IMR-90 (cell line): ENCODE measurements at regions not wholly inside any gene's neighbourhood (a gene's known extent, or its start where the extent isn't known, plus 50 kb on each side); places are given as distances from the start of the nearest gene placed in this dataset.

Experiments used
- ATAC-seq: fragments of 200-7000 bp; cut with Tn5 transposase; 2 replicates; pipeline ENCODE4 v1.9.1; 2020; ENCODE audit warnings: low read depth, mild to moderate bottlenecking, moderate library complexity
- BruUV-seq: library from RNA; stranded (reverse); fragments of 400-500 nt; replicated peaks from 2 replicates; lab custom pipeline; 2021; lab: Mats Ljungman, UMichigan
- CTCF ChIA-PET: fragments of 300-600 bp; formaldehyde crosslinking; extraction: SDS; loops from one replicate; lab custom pipeline; 2021; ENCODE audit warnings: antibody characterized with exemption; lab: Yijun Ruan, JAX
- POLR2A ChIA-PET: fragments of 300-600 bp; sonication (Branson Sonifier 250); formaldehyde crosslinking; loops from one replicate; lab custom pipeline; 2022; ENCODE audit warnings: antibody characterized with exemption; ENCODE audit not compliant: unreplicated experiment; lab: Charles Lee
- DNase-seq: peaks from one replicate; pipeline ENCODE4 v3.0.0; 2013
- H2AFZ ChIP-seq: replicated peaks from 2 replicates; pipeline ENCODE3; 2013; ENCODE audit warnings: low read length, mild to moderate bottlenecking; ENCODE audit not compliant: poor library complexity
- H2AK5ac ChIP-seq: 2 replicates; pipeline ENCODE4 v1.6.1; 2013; ENCODE audit warnings: low read depth, low read length, inconsistent platforms
- H2AK9ac ChIP-seq: replicated peaks from 2 replicates; pipeline ENCODE3; 2013; ENCODE audit warnings: mild to moderate bottlenecking, low read depth, low read length, moderate library complexity; ENCODE audit not compliant: poor library complexity
- H2BK120ac ChIP-seq: 2 replicates; pipeline ENCODE4 v1.6.1; 2013; ENCODE audit warnings: low read depth, low read length, inconsistent platforms
- H2BK15ac ChIP-seq: 3 replicates; pipeline ENCODE4 v1.6.1; 2013; ENCODE audit warnings: low read depth, low read length, inconsistent platforms
- H2BK20ac ChIP-seq: 2 replicates; pipeline ENCODE4 v1.6.1; 2013; ENCODE audit warnings: low read depth, mild to moderate bottlenecking, inconsistent platforms, low read length, moderate library complexity
- H2BK5ac ChIP-seq: 2 replicates; pipeline ENCODE4 v1.6.1; 2013; ENCODE audit warnings: mild to moderate bottlenecking, low read depth, low read length, inconsistent platforms; ENCODE audit not compliant: poor library complexity, severe bottlenecking
- H3K14ac ChIP-seq: replicated peaks from 2 replicates; pipeline ENCODE4 v1.6.1; 2013; ENCODE audit warnings: low read depth, low read length, inconsistent platforms
- H3K18ac ChIP-seq: 2 replicates; pipeline ENCODE4 v1.6.1; 2013; ENCODE audit warnings: low read depth, low read length, control low read depth
- H3K23ac ChIP-seq: 2 replicates; pipeline ENCODE4 v1.6.1; 2013; ENCODE audit warnings: low read depth, low read length, inconsistent platforms
- H3K27ac ChIP-seq: 2 replicates; pipeline ENCODE4 v1.5.1; 2013; ENCODE audit warnings: mild to moderate bottlenecking, control low read depth, low read length; ENCODE audit not compliant: insufficient read depth
- H3K27me3 ChIP-seq: 2 replicates; pipeline ENCODE4 v1.6.1; 2013; ENCODE audit warnings: low read length; ENCODE audit not compliant: control insufficient read depth, insufficient read depth
- H3K36me3 ChIP-seq: 2 replicates; pipeline ENCODE4 v1.6.1; 2013; ENCODE audit warnings: low read length, mixed read lengths; ENCODE audit not compliant: control insufficient read depth, insufficient read depth
- H3K4ac ChIP-seq: 2 replicates; pipeline ENCODE4 v1.6.1; 2013; ENCODE audit warnings: low read depth, low read length, inconsistent platforms
- H3K4me1 ChIP-seq: 2 replicates; pipeline ENCODE4 v1.6.1; 2013; ENCODE audit warnings: low read length, mixed read lengths; ENCODE audit not compliant: control insufficient read depth, insufficient read depth
- H3K4me2 ChIP-seq: 2 replicates; pipeline ENCODE4 v1.6.1; 2013; ENCODE audit warnings: low read depth, mild to moderate bottlenecking, control low read depth, low read length, moderate library complexity
- H3K4me3 ChIP-seq: 2 replicates; pipeline ENCODE4 v1.5.1; 2013; ENCODE audit warnings: low read depth, mild to moderate bottlenecking, control low read depth, low read length, moderate library complexity; ENCODE audit not compliant: insufficient read depth
- H3K56ac ChIP-seq: 2 replicates; pipeline ENCODE4 v1.6.1; 2013; ENCODE audit warnings: low read length, inconsistent platforms; ENCODE audit not compliant: insufficient read depth; ENCODE audit errors: extremely low read depth
- H3K79me1 ChIP-seq, 2 experiments: 2 replicates each; pipeline ENCODE4 v1.6.1; 2013; ENCODE audit warnings: low read length in 2 of 2, inconsistent platforms in 1 of 2, low read depth in 1 of 2
- H3K9ac ChIP-seq: 2 replicates; pipeline ENCODE4 v1.6.1; 2013; ENCODE audit warnings: low read depth, low read length, control low read depth
- H3K9me1 ChIP-seq: 2 replicates; pipeline ENCODE4 v1.6.1; 2013; ENCODE audit warnings: low read length, inconsistent platforms; ENCODE audit not compliant: insufficient read depth
- H3K9me3 ChIP-seq: 2 replicates; pipeline ENCODE4 v1.6.1; 2013; ENCODE audit warnings: low read length; ENCODE audit not compliant: control insufficient read depth, insufficient read depth
- H4K20me1 ChIP-seq: 2 replicates; pipeline ENCODE4 v1.6.1; 2013; ENCODE audit warnings: low read length, inconsistent platforms; ENCODE audit not compliant: insufficient read depth
- H4K5ac ChIP-seq: 2 replicates; pipeline ENCODE4 v1.6.1; 2013; ENCODE audit warnings: mild to moderate bottlenecking, low read depth, low read length, control low read depth
- H4K8ac ChIP-seq, 2 experiments: 2 replicates each; pipeline ENCODE4 v1.6.1; 2013; ENCODE audit warnings: low read depth in 2 of 2, low read length in 2 of 2, control low read depth in 1 of 2, inconsistent platforms in 1 of 2
- H4K91ac ChIP-seq: 2 replicates; pipeline ENCODE4 v1.6.1; 2013; ENCODE audit warnings: low read depth, low read length, inconsistent platforms; ENCODE audit not compliant: insufficient read depth
- BHLHE40 ChIP-seq: fragments of 150-350 bp; IDR thresholded peaks from 2 replicates; pipeline ENCODE4 v1.6.1; 2016; ENCODE audit warnings: mild to moderate bottlenecking, low read depth, low read length
- CEBPB ChIP-seq: IDR thresholded peaks from 2 replicates; pipeline ENCODE4 v1.6.1; 2012; ENCODE audit warnings: low read depth, low read length, improper control_type of control experiment
- CHD1 ChIP-seq: IDR thresholded peaks from 2 replicates; pipeline ENCODE4 v1.6.1; 2012; ENCODE audit warnings: low read depth, low read length, improper control_type of control experiment
- CTCF ChIP-seq: conservative IDR thresholded peaks from 2 replicates; pipeline ENCODE4 v1.5.1; 2012; ENCODE audit warnings: mild to moderate bottlenecking, low read depth, low read length, improper control_type of control experiment
- ELK1 ChIP-seq: fragments of 150-350 bp; IDR thresholded peaks from 2 replicates; pipeline ENCODE4 v1.6.1; 2016; ENCODE audit warnings: low read depth, mild to moderate bottlenecking, low read length, moderate library complexity, borderline replicate concordance
- FOS ChIP-seq: fragments of 150-350 bp; IDR thresholded peaks from 2 replicates; pipeline ENCODE4 v1.6.1; 2016; ENCODE audit warnings: low read depth, low read length
- MAFK ChIP-seq: IDR thresholded peaks from 2 replicates; pipeline ENCODE4 v1.6.1; 2012; ENCODE audit warnings: low read depth, low read length, improper control_type of control experiment
- MAZ ChIP-seq: IDR thresholded peaks from 2 replicates; pipeline ENCODE4 v1.6.1; 2012; ENCODE audit warnings: low read depth, mild to moderate bottlenecking, low read length, improper control_type of control experiment, moderate library complexity, borderline replicate concordance
- MXI1 ChIP-seq: IDR thresholded peaks from 2 replicates; pipeline ENCODE4 v1.6.1; 2012; ENCODE audit warnings: low read depth, mild to moderate bottlenecking, low read length, moderate library complexity, borderline replicate concordance
- NFE2L2 ChIP-seq: fragments of 150-350 bp; IDR thresholded peaks from 2 replicates; pipeline ENCODE4 v1.6.1; 2016; ENCODE audit warnings: low read depth, mild to moderate bottlenecking, low read length
- POLR2A ChIP-seq: IDR thresholded peaks from 2 replicates; pipeline ENCODE4 v1.6.1; 2012; ENCODE audit warnings: mild to moderate bottlenecking, low read depth, low read length
- RAD21 ChIP-seq: IDR thresholded peaks from 2 replicates; pipeline ENCODE4 v1.6.1; 2012; ENCODE audit warnings: low read length, improper control_type of control experiment
- RCOR1 ChIP-seq: IDR thresholded peaks from 2 replicates; pipeline ENCODE4 v1.6.1; 2012; ENCODE audit warnings: mild to moderate bottlenecking, low read length, improper control_type of control experiment; ENCODE audit not compliant: insufficient replicate concordance
- RFX5 ChIP-seq: IDR thresholded peaks from 2 replicates; pipeline ENCODE4 v1.8.0; 2012; ENCODE audit warnings: low read depth, mild to moderate bottlenecking, low read length, moderate library complexity
- USF2 ChIP-seq: fragments of 150-350 bp; IDR thresholded peaks from 2 replicates; pipeline ENCODE4 v1.6.1; 2017; ENCODE audit warnings: mild to moderate bottlenecking, antibody characterized with exemption, low read length, low read depth
- WGBS, 2 experiments: methylation state at CpG; one replicate each; pipeline versions ENCODE4 v1.1.5 to v1.1.7; 2013; ENCODE audit warnings: missing lambda C conversion rate in 2 of 2; ENCODE audit not compliant: insufficient read length in 1 of 2; ENCODE audit errors: extremely low coverage in 2 of 2; 5-methylcytosine and 5-hydroxymethylcytosine counted together
- dilution Hi-C: fragments of 300-500 bp; cut with HindIII; formaldehyde crosslinking; loops from one replicate; pipeline ENCODE4 v1.14.3; 2018; ENCODE audit warnings: low sequenced_read_pairs; ENCODE audit not compliant: unreplicated experiment
- in situ Hi-C: fragments of 300-500 bp; cut with MboI; formaldehyde crosslinking; loops from 3 replicates; pipeline ENCODE4 v1.14.3; 2019; ENCODE audit warnings: low sequenced_read_pairs, inconsistent platforms, mixed read lengths
- intact Hi-C: fragments of 100-400 bp; cut with micrococcal nuclease; formaldehyde crosslinking; loops from 2 replicates; pipeline ENCODE4 v1.10.0; 2022

GRCh38 chr3:162971715-162972114 is 1475.1 kb downstream of the OTOL1 start:
- in situ Hi-C loops = no loop called here

More at GRCh38 chr3:162971715-162972114, 1475.1 kb downstream of the OTOL1 start:
- H4K8ac ChIP-seq = no peak overlapping the region
- POLR2A ChIA-PET = no interaction called here
- dilution Hi-C loops = no loop called here
- no peaks in the 10 kb centered on the region for H3K79me1 ChIP-seq
- intact Hi-C loops = no loop called here
- H3K27ac ChIP-seq = no peak overlapping the region
- H4K91ac ChIP-seq = no peak overlapping the region
- H3K9me1 ChIP-seq = no peaks in the 10 kb centered on the region
- no peak overlapping the region for H2BK15ac ChIP-seq
- H3K18ac ChIP-seq = no peak overlapping the region
- H3K4me3 ChIP-seq = no peak overlapping the region
- H2AK9ac ChIP-seq = no peak overlapping the region
- no peak overlapping the region for H3K4me2 ChIP-seq
- no peak overlapping the region for H2BK5ac ChIP-seq
- no peaks in the 10 kb centered on the region for H3K36me3 ChIP-seq
- H3K56ac ChIP-seq = no peak overlapping the region
- no peak overlapping the region for H4K5ac ChIP-seq
- TF ChIP-seq USF2 (no peak), BHLHE40 (no peak), RFX5 (no peak), FOS (no peak), NFE2L2 (no peak), CHD1 (no peak), RAD21 (no peak), ELK1 (no peak), CEBPB (no peak), RCOR1 (no peak), MAFK (no peak), MXI1 (no peak), MAZ (no peak), POLR2A (no peak), CTCF (no peak)
- H3K14ac ChIP-seq = no peak overlapping the region
- no peak overlapping the region for H2AFZ ChIP-seq
- no peaks in the 10 kb centered on the region for H3K27me3 ChIP-seq
- no peak overlapping the region for H2BK120ac ChIP-seq
- DNase-seq (no peak), ATAC-seq (no peak)
- no peak overlapping the region for H2BK20ac ChIP-seq
- WGBS, 2 experiments = no CpG with 5 or more reads among the region's 2 CpGs
- BruUV-seq = no TSS peak
- H3K4me1 ChIP-seq = no peaks in the 10 kb centered on the region
- H3K23ac ChIP-seq = no peak overlapping the region
- no peak overlapping the region for H2AK5ac ChIP-seq
- no peaks in the 10 kb centered on the region for H4K20me1 ChIP-seq
- H3K9ac ChIP-seq = no peak overlapping the region
- H3K9me3 ChIP-seq = no peaks in the 10 kb centered on the region
- CTCF ChIA-PET = no interaction called here
- no peak overlapping the region for H3K4ac ChIP-seq
